ENCODE measurements at regions not wholly inside any gene's neighbourhood (a gene's known extent, or its start where the extent isn't known, plus 50 kb on each side); places are given as distances from the start of the nearest gene placed in this dataset.
A peak's percentile ranks its signal among the peaks of the same experiment; 100 is the strongest.

DNA sequence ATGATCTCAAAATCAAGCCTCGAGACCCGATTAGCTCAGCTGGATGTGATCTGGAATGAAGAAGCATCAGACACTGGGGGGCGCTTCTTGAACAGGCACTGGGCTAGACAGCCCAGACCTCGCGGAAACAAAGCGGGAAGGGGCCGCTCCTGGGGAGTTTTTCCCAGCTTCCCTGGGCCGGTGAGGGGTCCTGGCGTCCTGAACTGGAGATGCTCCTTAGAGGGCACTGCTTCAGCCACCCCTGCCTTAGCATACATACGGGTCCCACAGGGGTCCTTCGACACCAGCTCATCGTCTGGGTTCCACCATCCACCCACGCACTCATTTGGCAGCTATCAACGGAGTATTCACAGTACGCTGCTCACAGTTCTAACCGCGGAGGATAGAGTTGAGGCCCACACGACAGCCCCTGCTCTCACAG lies 146.7 kb downstream of the TSN start (continued):
- TF ChIP-seq, protein P1, sequence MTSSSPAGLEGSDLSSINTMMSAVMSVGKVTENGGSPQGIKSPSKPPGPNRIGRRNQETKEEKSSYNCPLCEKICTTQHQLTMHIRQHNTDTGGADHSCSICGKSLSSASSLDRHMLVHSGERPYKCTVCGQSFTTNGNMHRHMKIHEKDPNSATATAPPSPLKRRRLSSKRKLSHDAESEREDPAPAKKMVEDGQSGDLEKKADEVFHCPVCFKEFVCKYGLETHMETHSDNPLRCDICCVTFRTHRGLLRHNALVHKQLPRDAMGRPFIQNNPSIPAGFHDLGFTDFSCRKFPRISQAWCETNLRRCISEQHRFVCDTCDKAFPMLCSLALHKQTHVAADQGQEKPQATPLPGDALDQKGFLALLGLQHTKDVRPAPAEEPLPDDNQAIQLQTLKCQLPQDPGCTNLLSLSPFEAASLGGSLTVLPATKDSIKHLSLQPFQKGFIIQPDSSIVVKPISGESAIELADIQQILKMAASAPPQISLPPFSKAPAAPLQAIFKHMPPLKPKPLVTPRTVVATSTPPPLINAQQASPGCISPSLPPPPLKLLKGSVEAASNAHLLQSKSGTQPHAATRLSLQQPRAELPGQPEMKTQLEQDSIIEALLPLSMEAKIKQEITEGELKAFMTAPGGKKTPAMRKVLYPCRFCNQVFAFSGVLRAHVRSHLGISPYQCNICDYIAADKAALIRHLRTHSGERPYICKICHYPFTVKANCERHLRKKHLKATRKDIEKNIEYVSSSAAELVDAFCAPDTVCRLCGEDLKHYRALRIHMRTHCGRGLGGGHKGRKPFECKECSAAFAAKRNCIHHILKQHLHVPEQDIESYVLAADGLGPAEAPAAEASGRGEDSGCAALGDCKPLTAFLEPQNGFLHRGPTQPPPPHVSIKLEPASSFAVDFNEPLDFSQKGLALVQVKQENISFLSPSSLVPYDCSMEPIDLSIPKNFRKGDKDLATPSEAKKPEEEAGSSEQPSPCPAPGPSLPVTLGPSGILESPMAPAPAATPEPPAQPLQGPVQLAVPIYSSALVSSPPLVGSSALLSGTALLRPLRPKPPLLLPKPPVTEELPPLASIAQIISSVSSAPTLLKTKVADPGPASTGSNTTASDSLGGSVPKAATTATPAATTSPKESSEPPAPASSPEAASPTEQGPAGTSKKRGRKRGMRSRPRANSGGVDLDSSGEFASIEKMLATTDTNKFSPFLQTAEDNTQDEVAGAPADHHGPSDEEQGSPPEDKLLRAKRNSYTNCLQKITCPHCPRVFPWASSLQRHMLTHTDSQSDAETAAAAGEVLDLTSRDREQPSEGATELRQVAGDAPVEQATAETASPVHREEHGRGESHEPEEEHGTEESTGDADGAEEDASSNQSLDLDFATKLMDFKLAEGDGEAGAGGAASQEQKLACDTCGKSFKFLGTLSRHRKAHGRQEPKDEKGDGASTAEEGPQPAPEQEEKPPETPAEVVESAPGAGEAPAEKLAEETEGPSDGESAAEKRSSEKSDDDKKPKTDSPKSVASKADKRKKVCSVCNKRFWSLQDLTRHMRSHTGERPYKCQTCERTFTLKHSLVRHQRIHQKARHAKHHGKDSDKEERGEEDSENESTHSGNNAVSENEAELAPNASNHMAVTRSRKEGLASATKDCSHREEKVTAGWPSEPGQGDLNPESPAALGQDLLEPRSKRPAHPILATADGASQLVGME (CRISPR knock-in tag; IDR thresholded peaks at IDR 0.05) = peak; percentile 54; the same call in 1 of the 2 replicates
- TF ChIP-seq SMARCA5 (IDR thresholded peaks at IDR 0.05) = no peak
- TF ChIP-seq ZNF79 (CRISPR knock-in tag; IDR thresholded peaks at IDR 0.05; ENCODE audit: low read depth) = no peak
- TF ChIP-seq, protein P2, sequence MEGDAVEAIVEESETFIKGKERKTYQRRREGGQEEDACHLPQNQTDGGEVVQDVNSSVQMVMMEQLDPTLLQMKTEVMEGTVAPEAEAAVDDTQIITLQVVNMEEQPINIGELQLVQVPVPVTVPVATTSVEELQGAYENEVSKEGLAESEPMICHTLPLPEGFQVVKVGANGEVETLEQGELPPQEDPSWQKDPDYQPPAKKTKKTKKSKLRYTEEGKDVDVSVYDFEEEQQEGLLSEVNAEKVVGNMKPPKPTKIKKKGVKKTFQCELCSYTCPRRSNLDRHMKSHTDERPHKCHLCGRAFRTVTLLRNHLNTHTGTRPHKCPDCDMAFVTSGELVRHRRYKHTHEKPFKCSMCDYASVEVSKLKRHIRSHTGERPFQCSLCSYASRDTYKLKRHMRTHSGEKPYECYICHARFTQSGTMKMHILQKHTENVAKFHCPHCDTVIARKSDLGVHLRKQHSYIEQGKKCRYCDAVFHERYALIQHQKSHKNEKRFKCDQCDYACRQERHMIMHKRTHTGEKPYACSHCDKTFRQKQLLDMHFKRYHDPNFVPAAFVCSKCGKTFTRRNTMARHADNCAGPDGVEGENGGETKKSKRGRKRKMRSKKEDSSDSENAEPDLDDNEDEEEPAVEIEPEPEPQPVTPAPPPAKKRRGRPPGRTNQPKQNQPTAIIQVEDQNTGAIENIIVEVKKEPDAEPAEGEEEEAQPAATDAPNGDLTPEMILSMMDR (IDR thresholded peaks at IDR 0.05 in 2 of 3, conservative IDR thresholded peaks at IDR 0.05 in 1 of 3; ENCODE audit: insufficient read depth in 2 of 3, low read depth in 1 of 3, low read length in 3 of 3) = peak; percentile 46 to 59 (median 49)
- TF ChIP-seq CREM (IDR thresholded peaks at IDR 0.05; ENCODE audit: low read depth) = peak; percentile 21; the same call in 1 of the 2 replicates
- no peak for TF ChIP-seq POLR2G (IDR thresholded peaks at IDR 0.05; ENCODE audit: low read depth, low read length)
- TF ChIP-seq, protein P3, sequence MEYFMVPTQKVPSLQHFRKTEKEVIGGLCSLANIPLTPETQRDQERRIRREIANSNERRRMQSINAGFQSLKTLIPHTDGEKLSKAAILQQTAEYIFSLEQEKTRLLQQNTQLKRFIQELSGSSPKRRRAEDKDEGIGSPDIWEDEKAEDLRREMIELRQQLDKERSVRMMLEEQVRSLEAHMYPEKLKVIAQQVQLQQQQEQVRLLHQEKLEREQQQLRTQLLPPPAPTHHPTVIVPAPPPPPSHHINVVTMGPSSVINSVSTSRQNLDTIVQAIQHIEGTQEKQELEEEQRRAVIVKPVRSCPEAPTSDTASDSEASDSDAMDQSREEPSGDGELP (CRISPR knock-in tag; IDR thresholded peaks at IDR 0.05; ENCODE audit: borderline replicate concordance) = peak; percentile 36; the same call in 1 of the 2 replicates
- TF ChIP-seq, protein P4, sequence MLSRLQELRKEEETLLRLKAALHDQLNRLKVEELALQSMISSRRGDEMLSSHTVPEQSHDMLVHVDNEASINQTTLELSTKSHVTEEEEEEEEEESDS (CRISPR knock-in tag; IDR thresholded peaks at IDR 0.05) = no peak
- TF ChIP-seq NCOA2 (IDR thresholded peaks at IDR 0.05; ENCODE audit: partially characterized antibody in 2 of 2) = peak in 1 of 2 experiments; percentile 94
- TF ChIP-seq MBD2 (IDR thresholded peaks at IDR 0.05; ENCODE audit: borderline replicate concordance, low read depth) = no peak
- no peak for TF ChIP-seq CREB1 (IDR thresholded peaks at IDR 0.05)
- 0 out of 2 replicates have a peak, but pooled peaks have one; percentile 31 for TF ChIP-seq CREB1 (CRISPR knock-in tag; IDR thresholded peaks at IDR 0.05)
- TF ChIP-seq, protein P5, sequence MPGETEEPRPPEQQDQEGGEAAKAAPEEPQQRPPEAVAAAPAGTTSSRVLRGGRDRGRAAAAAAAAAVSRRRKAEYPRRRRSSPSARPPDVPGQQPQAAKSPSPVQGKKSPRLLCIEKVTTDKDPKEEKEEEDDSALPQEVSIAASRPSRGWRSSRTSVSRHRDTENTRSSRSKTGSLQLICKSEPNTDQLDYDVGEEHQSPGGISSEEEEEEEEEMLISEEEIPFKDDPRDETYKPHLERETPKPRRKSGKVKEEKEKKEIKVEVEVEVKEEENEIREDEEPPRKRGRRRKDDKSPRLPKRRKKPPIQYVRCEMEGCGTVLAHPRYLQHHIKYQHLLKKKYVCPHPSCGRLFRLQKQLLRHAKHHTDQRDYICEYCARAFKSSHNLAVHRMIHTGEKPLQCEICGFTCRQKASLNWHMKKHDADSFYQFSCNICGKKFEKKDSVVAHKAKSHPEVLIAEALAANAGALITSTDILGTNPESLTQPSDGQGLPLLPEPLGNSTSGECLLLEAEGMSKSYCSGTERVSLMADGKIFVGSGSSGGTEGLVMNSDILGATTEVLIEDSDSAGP (CRISPR knock-in tag; IDR thresholded peaks at IDR 0.05) = no peak
- peak; percentile 96 for TF ChIP-seq EGR1 (conservative IDR thresholded peaks at IDR 0.05)
- no peak for TF ChIP-seq CBFA2T3 (IDR thresholded peaks at IDR 0.05)
- TF ChIP-seq RAD21 (CRISPR knock-in tag; conservative IDR thresholded peaks at IDR 0.05 in 1 of 2, IDR thresholded peaks at IDR 0.05 in 1 of 2) = peak; percentile 38 to 61; a peak in 3 of 4 replicates
- 0 out of 2 replicates have a peak, but pooled peaks have one; percentile 19 for TF ChIP-seq SMC3 (conservative IDR thresholded peaks at IDR 0.05; ENCODE audit: insufficient read depth, low read depth, low read length)
- TF ChIP-seq, protein P6, sequence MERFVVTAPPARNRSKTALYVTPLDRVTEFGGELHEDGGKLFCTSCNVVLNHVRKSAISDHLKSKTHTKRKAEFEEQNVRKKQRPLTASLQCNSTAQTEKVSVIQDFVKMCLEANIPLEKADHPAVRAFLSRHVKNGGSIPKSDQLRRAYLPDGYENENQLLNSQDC (CRISPR knock-in tag; IDR thresholded peaks at IDR 0.05) = no peak
